ENCODE measurements at regions not wholly inside any gene's neighbourhood (a gene's known extent, or its start where the extent isn't known, plus 50 kb on each side); places are given as distances from the start of the nearest gene placed in this dataset.

GRCh38 chr10:29794776-29795611, 160.2 kb upstream of the SVIL start:
- no peak for TF ChIP-seq EZH2phosphoT487 (IDR thresholded peaks at IDR 0.05; ENCODE audit: borderline replicate concordance, low read length)
- TF ChIP-seq, protein P1, sequence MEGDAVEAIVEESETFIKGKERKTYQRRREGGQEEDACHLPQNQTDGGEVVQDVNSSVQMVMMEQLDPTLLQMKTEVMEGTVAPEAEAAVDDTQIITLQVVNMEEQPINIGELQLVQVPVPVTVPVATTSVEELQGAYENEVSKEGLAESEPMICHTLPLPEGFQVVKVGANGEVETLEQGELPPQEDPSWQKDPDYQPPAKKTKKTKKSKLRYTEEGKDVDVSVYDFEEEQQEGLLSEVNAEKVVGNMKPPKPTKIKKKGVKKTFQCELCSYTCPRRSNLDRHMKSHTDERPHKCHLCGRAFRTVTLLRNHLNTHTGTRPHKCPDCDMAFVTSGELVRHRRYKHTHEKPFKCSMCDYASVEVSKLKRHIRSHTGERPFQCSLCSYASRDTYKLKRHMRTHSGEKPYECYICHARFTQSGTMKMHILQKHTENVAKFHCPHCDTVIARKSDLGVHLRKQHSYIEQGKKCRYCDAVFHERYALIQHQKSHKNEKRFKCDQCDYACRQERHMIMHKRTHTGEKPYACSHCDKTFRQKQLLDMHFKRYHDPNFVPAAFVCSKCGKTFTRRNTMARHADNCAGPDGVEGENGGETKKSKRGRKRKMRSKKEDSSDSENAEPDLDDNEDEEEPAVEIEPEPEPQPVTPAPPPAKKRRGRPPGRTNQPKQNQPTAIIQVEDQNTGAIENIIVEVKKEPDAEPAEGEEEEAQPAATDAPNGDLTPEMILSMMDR (conservative IDR thresholded peaks at IDR 0.05; ENCODE audit: low read depth, low read length) = no peak
- TF ChIP-seq EZH2 (IDR thresholded peaks at IDR 0.05; ENCODE audit: low read length, unreplicated experiment) = no peak
- Histone ChIP-seq H3K79me2 (ENCODE audit: low read length) (no peaks in the 10 kb centered on the region), H3K27me3 (ENCODE audit: low read length) (no peaks in the 10 kb centered on the region), H3K36me3 (ENCODE audit: low read depth, low read length) (no peaks in the 10 kb centered on the region), H3K9me3 (ENCODE audit: low read length) (no peaks in the 10 kb centered on the region), H3K9me2 (replicated peaks; ENCODE audit: low read length) (no peaks in the 10 kb centered on the region), H3K4me3 (ENCODE audit: low read length) (no peak overlapping the region), H4K20me1 (ENCODE audit: low read length) (no peaks in the 10 kb centered on the region), H2AFZ (ENCODE audit: low read length) (peak overlapping the region; percentile 48; the same call in 1 of the 2 replicates), H3K4me1 (ENCODE audit: insufficient read depth, low read length) (peaks cover 12% of the 10 kb centered on the region), H3K9ac (ENCODE audit: low read length) (peak overlapping the region; percentile 35; the same call in 1 of the 2 replicates), H3F3A (ENCODE audit: low read length, unreplicated experiment) (no peaks in the 10 kb centered on the region), H3K4me2 (ENCODE audit: low read length) (peak overlapping the region; percentile 34; the same call in 1 of the 2 replicates), H3K27ac (ENCODE audit: low read length) (peak overlapping the region; percentile 74)
- ChIA-PET CTCF (no interaction called here), POLR2A (ENCODE audit: unreplicated experiment) (no interaction called here)
- no TSS peak for BruUV-seq (replicated peaks)
- intact Hi-C loops (cut with micrococcal nuclease) = no loop called here
- ATAC-seq (peak; percentile 24), DNase-seq (no peak)

GRCh38 chr10:29791773-29792172, 157.0 kb upstream of the SVIL start:
- no peak overlapping the region for H2AFZ ChIP-seq (ENCODE audit: low read length)
- H3K9ac ChIP-seq (ENCODE audit: low read length) = no peak overlapping the region
- H3F3A ChIP-seq (ENCODE audit: low read length, unreplicated experiment) = no peaks in the 10 kb centered on the region
- POLR2A ChIA-PET (ENCODE audit: unreplicated experiment) = no interaction called here
- H3K79me2 ChIP-seq (ENCODE audit: low read length) = no peaks in the 10 kb centered on the region
- H3K27me3 ChIP-seq (ENCODE audit: low read length) = no peaks in the 10 kb centered on the region
- no peaks in the 10 kb centered on the region for H4K20me1 ChIP-seq (ENCODE audit: low read length)
- no peaks in the 10 kb centered on the region for H3K36me3 ChIP-seq (ENCODE audit: low read depth, low read length)
- CTCF ChIA-PET = no interaction called here
- no peak overlapping the region for H3K27ac ChIP-seq (ENCODE audit: low read length)
- H3K9me2 ChIP-seq (replicated peaks; ENCODE audit: low read length) = no peaks in the 10 kb centered on the region
- H3K4me3 ChIP-seq (ENCODE audit: low read length) = no peak overlapping the region
- ATAC-seq = no peak
- no TSS peak for BruUV-seq (replicated peaks)
- intact Hi-C loops (cut with micrococcal nuclease) = no loop called here
- no peak overlapping the region for H3K4me2 ChIP-seq (ENCODE audit: low read length)
- TF ChIP-seq, protein P1 (conservative IDR thresholded peaks at IDR 0.05; ENCODE audit: low read depth, low read length) = no peak
- TF ChIP-seq EZH2phosphoT487 (IDR thresholded peaks at IDR 0.05; ENCODE audit: borderline replicate concordance, low read length) (no peak), EZH2 (IDR thresholded peaks at IDR 0.05; ENCODE audit: low read length, unreplicated experiment) (no peak)
- DNase-seq = no peak
- peaks cover 12% of the 10 kb centered on the region for H3K4me1 ChIP-seq (ENCODE audit: insufficient read depth, low read length)
- no peaks in the 10 kb centered on the region for H3K9me3 ChIP-seq (ENCODE audit: low read length)

- ChIA-PET CTCF (no interaction called here), POLR2A (ENCODE audit: unreplicated experiment) (no interaction called here)
- TF ChIP-seq EZH2phosphoT487 (IDR thresholded peaks at IDR 0.05; ENCODE audit: borderline replicate concordance, low read length) (no peak), EZH2 (IDR thresholded peaks at IDR 0.05; ENCODE audit: low read length, unreplicated experiment) (no peak)
- TF ChIP-seq, protein P1 (conservative IDR thresholded peaks at IDR 0.05; ENCODE audit: low read depth, low read length) = no peak
- intact Hi-C loops (cut with micrococcal nuclease) = no loop called here
- Histone ChIP-seq H3F3A (ENCODE audit: low read length, unreplicated experiment) (no peaks in the 10 kb centered on the region), H3K9ac (ENCODE audit: low read length) (no peak overlapping the region), H2AFZ (ENCODE audit: low read length) (no peak overlapping the region), H4K20me1 (ENCODE audit: low read length) (no peaks in the 10 kb centered on the region), H3K9me2 (replicated peaks; ENCODE audit: low read length) (no peaks in the 10 kb centered on the region), H3K9me3 (ENCODE audit: low read length) (no peaks in the 10 kb centered on the region), H3K79me2 (ENCODE audit: low read length) (no peaks in the 10 kb centered on the region), H3K4me1 (ENCODE audit: insufficient read depth, low read length) (peaks cover under 1% of the 10 kb centered on the region), H3K4me3 (ENCODE audit: low read length) (no peak overlapping the region), H3K27me3 (ENCODE audit: low read length) (no peaks in the 10 kb centered on the region), H3K36me3 (ENCODE audit: low read depth, low read length) (no peaks in the 10 kb centered on the region), H3K27ac (ENCODE audit: low read length) (no peak overlapping the region), H3K4me2 (ENCODE audit: low read length) (no peak overlapping the region)
- no TSS peak for BruUV-seq (replicated peaks)
- DNase-seq (peak; percentile 8), ATAC-seq (no peak)
Observed at GRCh38 chr10:29790207-29790606, 155.4 kb upstream of the SVIL start.
